Fibroblast of lung (primary cell): ENCODE measurements at regions not wholly inside any gene's neighbourhood (a gene's known extent, or its start where the extent isn't known, plus 50 kb on each side); places are given as distances from the start of the nearest gene placed in this dataset.

Experiments used
- DNase-seq, 2 donors: peaks; one replicate each; pipeline versions ENCODE4 v3.0.0 to v3.0.0-alpha.2; 2010; ENCODE audit warnings: low read depth in 2 of 2
- H2AFZ ChIP-seq: 2 replicates; pipeline ENCODE4 v1.5.1; 2012; ENCODE audit warnings: low read length, control low read depth, inconsistent platforms
- H3K27ac ChIP-seq: 2 replicates; pipeline ENCODE4 v1.5.1; 2011; ENCODE audit warnings: low read length, control low read depth; ENCODE audit not compliant: insufficient read depth
- H3K27me3 ChIP-seq: 2 replicates; pipeline ENCODE4 v1.5.1; 2011; ENCODE audit warnings: mild to moderate bottlenecking, low read length; ENCODE audit not compliant: control insufficient read depth, insufficient read depth
- H3K36me3 ChIP-seq: 2 replicates; pipeline ENCODE4 v1.5.1; 2011; ENCODE audit warnings: low read length; ENCODE audit not compliant: control insufficient read depth, insufficient read depth
- H3K4me1 ChIP-seq: 2 replicates; pipeline ENCODE4 v1.5.1; 2011; ENCODE audit warnings: low read length; ENCODE audit not compliant: control insufficient read depth, insufficient read depth; ENCODE audit errors: extremely low read depth
- H3K4me2 ChIP-seq: 2 replicates; pipeline ENCODE4 v1.5.1; 2011; ENCODE audit warnings: low read length, control low read depth; ENCODE audit not compliant: insufficient read depth; ENCODE audit errors: extremely low read depth
- H3K4me3 ChIP-seq, 4 experiments: fragments of 200-600 bp in 1 of 4; sonication (generic) in 1 of 4; replicated peaks in 1 of 4; 2 replicates each; pipeline ENCODE4 v1.5.1; 2011 to 2016; ENCODE audit warnings: low read length in 4 of 4, low read depth in 3 of 4, mild to moderate bottlenecking in 3 of 4, control low read depth in 2 of 4, inconsistent platforms in 1 of 4, mixed read lengths in 1 of 4; ENCODE audit not compliant: insufficient read depth in 1 of 4; ENCODE audit errors: control extremely low read depth in 1 of 4
- H3K79me2 ChIP-seq: 2 replicates; pipeline ENCODE4 v1.5.1; 2012; ENCODE audit warnings: mild to moderate bottlenecking, low read length, inconsistent platforms; ENCODE audit not compliant: control insufficient read depth, insufficient read depth
- H3K9ac ChIP-seq: 2 replicates; pipeline ENCODE4 v1.5.1; 2011; ENCODE audit warnings: mild to moderate bottlenecking, low read length, control low read depth; ENCODE audit not compliant: insufficient read depth
- H3K9me3 ChIP-seq: 2 replicates; pipeline ENCODE4 v1.5.1; 2012; ENCODE audit warnings: low read depth, low read length; ENCODE audit not compliant: control insufficient read depth, insufficient read depth
- H4K20me1 ChIP-seq: 2 replicates; pipeline ENCODE4 v1.5.1; 2011; ENCODE audit warnings: low read length; ENCODE audit not compliant: control insufficient read depth, insufficient read depth; ENCODE audit errors: extremely low read depth
- EZH2 ChIP-seq: IDR thresholded peaks from 2 replicates; pipeline ENCODE4 v1.5.1; 2012; ENCODE audit warnings: low read length, control low read depth, mild to moderate bottlenecking; ENCODE audit errors: missing control alignments
- TF ChIP-seq, protein P1 (sequence below), 2 donors: IDR thresholded peaks in 1 of 2; conservative IDR thresholded peaks in 1 of 2; 1 replicate in 1 of 2; 2 replicates in 1 of 2; pipeline ENCODE4 v1.5.1; 2011 to 2012; ENCODE audit warnings: low read length in 2 of 2, control low read depth in 1 of 2, inconsistent platforms in 1 of 2, low read depth in 1 of 2, mild to moderate bottlenecking in 1 of 2

DNA sequence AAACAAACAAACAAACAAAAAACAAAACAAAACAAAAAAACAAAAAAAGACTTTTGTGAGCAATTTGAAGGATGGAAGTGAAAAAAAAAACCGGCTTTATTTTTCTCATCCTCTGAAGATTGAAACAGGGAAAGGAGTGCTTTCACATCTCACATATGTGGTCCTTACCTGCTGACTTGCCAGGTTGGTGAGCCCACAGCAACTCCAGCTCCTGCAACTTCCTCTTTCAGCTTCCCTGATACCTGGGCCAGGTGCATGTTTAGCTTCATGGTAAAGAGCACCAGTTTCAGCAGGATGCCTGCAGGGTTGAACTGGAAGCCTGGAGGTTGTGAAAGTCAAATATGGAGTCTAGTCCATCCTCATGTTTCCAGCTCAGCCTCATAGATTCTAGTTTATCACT lies 221.2 kb upstream of the OTX2 start:
- Histone ChIP-seq H3K4me2 (no peak overlapping the region), H3K79me2 (no peaks in the 10 kb centered on the region), H3K9ac (no peak overlapping the region), H4K20me1 (no peaks in the 10 kb centered on the region), H3K9me3 (no peaks in the 10 kb centered on the region), H3K27me3 (no peaks in the 10 kb centered on the region), H3K36me3 (no peaks in the 10 kb centered on the region), H3K27ac (no peak overlapping the region), H2AFZ (no peak overlapping the region), H3K4me3 (no peak overlapping the region), H3K4me1 (no peaks in the 10 kb centered on the region)
- DNase-seq = no peak
- TF ChIP-seq, protein P1, sequence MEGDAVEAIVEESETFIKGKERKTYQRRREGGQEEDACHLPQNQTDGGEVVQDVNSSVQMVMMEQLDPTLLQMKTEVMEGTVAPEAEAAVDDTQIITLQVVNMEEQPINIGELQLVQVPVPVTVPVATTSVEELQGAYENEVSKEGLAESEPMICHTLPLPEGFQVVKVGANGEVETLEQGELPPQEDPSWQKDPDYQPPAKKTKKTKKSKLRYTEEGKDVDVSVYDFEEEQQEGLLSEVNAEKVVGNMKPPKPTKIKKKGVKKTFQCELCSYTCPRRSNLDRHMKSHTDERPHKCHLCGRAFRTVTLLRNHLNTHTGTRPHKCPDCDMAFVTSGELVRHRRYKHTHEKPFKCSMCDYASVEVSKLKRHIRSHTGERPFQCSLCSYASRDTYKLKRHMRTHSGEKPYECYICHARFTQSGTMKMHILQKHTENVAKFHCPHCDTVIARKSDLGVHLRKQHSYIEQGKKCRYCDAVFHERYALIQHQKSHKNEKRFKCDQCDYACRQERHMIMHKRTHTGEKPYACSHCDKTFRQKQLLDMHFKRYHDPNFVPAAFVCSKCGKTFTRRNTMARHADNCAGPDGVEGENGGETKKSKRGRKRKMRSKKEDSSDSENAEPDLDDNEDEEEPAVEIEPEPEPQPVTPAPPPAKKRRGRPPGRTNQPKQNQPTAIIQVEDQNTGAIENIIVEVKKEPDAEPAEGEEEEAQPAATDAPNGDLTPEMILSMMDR (conservative IDR thresholded peaks at IDR 0.05 in 1 of 2, IDR thresholded peaks at IDR 0.05 in 1 of 2; ENCODE audit: low read depth in 1 of 2, low read length in 2 of 2) = no peak

DNA sequence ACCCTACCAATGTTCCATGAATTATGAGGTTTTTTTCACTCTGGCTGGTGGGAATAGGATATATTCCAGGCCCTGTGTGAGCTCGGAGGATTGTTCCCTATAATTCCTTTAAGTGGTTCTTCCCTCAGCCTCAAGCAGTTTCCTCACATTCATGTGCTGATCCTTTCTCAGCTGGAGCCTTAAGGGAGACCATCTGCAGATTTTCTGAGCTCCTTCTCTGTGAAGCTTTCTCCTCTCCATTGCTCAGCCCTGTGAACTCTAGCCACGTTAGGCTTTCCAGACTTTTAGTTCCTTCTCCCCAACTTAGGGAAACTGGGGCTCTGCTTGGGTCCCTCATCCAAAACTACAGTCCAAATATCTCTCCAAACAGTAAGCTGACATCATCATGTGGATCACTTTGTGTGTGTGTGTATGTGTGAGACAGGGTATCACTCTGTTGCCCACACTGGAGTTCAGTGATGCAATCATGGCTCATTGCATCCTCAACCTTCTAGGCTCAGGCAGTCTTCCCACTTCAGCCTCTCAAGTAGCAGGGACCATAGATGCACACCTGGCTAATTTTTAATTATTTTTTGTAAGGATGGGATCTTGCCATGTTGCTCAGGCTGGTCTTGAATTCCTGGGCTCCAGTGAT lies 219.5 kb upstream of the OTX2 start:
- Histone ChIP-seq H3K36me3 (no peaks in the 10 kb centered on the region), H3K27ac (no peak overlapping the region), H3K9me3 (no peaks in the 10 kb centered on the region), H4K20me1 (no peaks in the 10 kb centered on the region), H3K4me1 (no peaks in the 10 kb centered on the region), H3K27me3 (no peaks in the 10 kb centered on the region), H3K4me2 (no peak overlapping the region), H3K4me3 (no peak overlapping the region), H3K9ac (no peak overlapping the region), H3K79me2 (no peaks in the 10 kb centered on the region), H2AFZ (no peak overlapping the region)
- TF ChIP-seq EZH2 = no peak
- TF ChIP-seq, protein P1 (conservative IDR thresholded peaks at IDR 0.05 in 1 of 2, IDR thresholded peaks at IDR 0.05 in 1 of 2; ENCODE audit: low read depth in 1 of 2, low read length in 2 of 2) = no peak
- no peak for DNase-seq

DNA sequence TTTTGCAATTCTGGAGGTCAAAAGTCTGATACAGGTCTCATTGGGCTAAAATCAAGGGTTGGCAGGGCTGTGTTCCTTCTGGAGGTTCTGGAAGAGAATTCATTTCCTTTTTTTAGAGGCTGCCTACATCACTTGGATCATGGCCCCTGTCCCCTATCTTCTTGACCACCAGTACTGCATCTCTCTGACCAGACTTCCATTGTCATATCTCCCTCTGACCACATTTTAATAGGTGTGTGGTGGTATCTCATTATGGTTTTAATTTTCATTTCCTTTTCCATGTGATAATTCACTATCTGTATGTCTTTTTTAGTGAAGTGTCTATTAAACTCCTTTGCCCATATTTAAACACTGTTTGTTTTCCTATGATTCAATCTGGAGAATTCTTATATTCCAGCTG lies 215.2 kb upstream of the OTX2 start:
- Histone ChIP-seq H2AFZ (no peak overlapping the region), H3K4me3 (no peak overlapping the region), H3K79me2 (no peaks in the 10 kb centered on the region), H3K36me3 (no peaks in the 10 kb centered on the region), H3K27ac (no peak overlapping the region), H3K27me3 (no peaks in the 10 kb centered on the region), H3K9me3 (no peaks in the 10 kb centered on the region), H3K9ac (no peak overlapping the region), H3K4me1 (no peaks in the 10 kb centered on the region), H3K4me2 (no peak overlapping the region), H4K20me1 (no peaks in the 10 kb centered on the region)
- no peak for DNase-seq
- TF ChIP-seq, protein P1 (conservative IDR thresholded peaks at IDR 0.05 in 1 of 2, IDR thresholded peaks at IDR 0.05 in 1 of 2; ENCODE audit: low read depth in 1 of 2, low read length in 2 of 2) = no peak
- TF ChIP-seq EZH2 = no peak
